ENCODE measurements at regions not wholly inside any gene's neighbourhood (a gene's known extent, or its start where the extent isn't known, plus 50 kb on each side); places are given as distances from the start of the nearest gene placed in this dataset.

DNA sequence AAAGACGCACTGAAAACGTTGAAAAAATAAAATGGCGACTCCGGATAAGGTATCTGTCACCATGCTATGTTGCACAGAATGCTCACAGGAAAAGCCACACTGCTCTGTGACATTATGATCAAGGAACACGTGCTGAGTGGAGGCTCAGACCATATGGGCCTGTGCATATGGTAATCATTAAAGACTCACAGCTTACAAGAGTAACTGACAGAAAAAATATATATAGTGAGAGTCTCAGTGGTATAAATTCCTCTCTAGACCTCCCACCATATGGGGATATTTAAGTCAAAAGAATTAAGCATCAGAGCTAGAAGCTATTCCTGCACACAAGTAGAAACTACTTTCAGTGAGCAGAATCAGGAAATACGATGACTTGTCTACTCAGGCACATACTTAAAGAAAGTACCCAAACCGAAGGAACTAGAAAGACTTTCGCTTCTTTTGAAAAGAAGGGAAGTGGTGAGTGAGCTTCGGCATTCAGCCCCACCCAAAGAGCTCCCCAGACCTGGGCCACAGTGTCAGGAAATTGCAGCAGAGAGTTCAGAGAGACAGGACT, 65.1 kb upstream of the MPP7 start:
- TF ChIP-seq SNAI2 (CRISPR knock-in tag; IDR thresholded peaks at IDR 0.05) = no peak
- TF ChIP-seq ARNTL (CRISPR knock-in tag; IDR thresholded peaks at IDR 0.05; ENCODE audit: borderline replicate concordance, low read depth) = no peak
- TF ChIP-seq ZC3H10 (CRISPR knock-in tag; IDR thresholded peaks at IDR 0.05) = no peak
- no peak for TF ChIP-seq TOX (CRISPR knock-in tag; IDR thresholded peaks at IDR 0.05; ENCODE audit: borderline replicate concordance)
- TF ChIP-seq ZFP3 (CRISPR knock-in tag; IDR thresholded peaks at IDR 0.05) = no peak
